ENCODE measurements at regions not wholly inside any gene's neighbourhood (a gene's known extent, or its start where the extent isn't known, plus 50 kb on each side); places are given as distances from the start of the nearest gene placed in this dataset.

DNA sequence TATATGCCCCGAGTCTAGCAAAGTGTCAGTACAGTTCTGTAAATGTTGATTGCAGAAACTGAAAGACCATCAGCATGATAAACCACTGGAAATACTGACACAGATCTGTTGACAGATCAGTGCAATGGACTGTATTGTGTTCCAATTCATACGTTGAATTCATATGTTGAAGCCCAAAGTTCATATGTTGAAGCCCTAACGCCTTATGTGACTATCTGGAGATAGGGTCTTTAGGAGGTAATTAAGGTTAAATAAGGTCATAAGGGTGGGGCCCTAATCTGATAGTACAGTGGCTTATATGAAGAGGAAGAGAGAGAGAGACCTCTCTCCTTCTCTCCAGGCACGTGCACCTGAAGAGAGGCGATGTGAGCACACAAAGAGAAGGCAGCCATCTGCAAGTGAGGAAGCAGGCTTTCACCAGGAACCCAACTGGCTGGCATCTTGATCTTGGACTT, 144.7 kb downstream of the MRPL39 start:
- TF ChIP-seq POLR2A (IDR thresholded peaks at IDR 0.05; ENCODE audit: low read depth, low read length) (peak; percentile 71), PAX5 (IDR thresholded peaks at IDR 0.05; ENCODE audit: insufficient read depth, low read length, severe bottlenecking) (no peak)
